ENCODE measurements at regions not wholly inside any gene's neighbourhood (a gene's known extent, or its start where the extent isn't known, plus 50 kb on each side); places are given as distances from the start of the nearest gene placed in this dataset.

DNA sequence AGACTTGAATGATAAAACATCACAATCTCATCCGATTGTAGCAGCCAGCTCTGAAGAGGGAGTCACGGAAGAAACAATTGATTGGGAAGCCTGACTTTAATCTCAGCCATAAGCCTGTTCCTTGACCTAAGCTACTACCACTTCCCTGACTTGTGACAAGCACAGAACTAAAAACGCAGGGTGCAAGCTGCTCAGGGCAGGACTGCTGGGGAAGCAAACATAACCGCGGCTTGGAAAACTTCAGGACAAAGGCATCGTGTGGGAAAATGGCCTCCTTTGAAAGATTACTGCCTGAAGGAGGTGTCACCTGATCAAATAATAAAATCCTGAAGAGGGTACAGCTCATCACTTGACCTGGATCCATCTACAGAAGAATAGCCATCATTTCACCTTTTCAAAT lies 595.3 kb upstream of the CADM1 start:
- no peak for TF ChIP-seq POLR2AphosphoS5 (IDR thresholded peaks at IDR 0.05; ENCODE audit: low read depth, low read length)
- no peak for TF ChIP-seq USF1 (IDR thresholded peaks at IDR 0.05; ENCODE audit: borderline replicate concordance, low read depth)
- no peak for TF ChIP-seq CTCF (IDR thresholded peaks at IDR 0.05)

All from SK-N-SH (cell line).